NCI-H82 treated with DMSO at 0.1 percent for 48 hours (cell line): ENCODE measurements at regions not wholly inside any gene's neighbourhood (a gene's known extent, or its start where the extent isn't known, plus 50 kb on each side); places are given as distances from the start of the nearest gene placed in this dataset.

Source experiments
- DNase-seq: peaks from one replicate; lab custom pipeline; 2025; ENCODE audit not compliant: unreplicated experiment; lab: John Stamatoyannopoulos, UW

GRCh38 chr5:104739905-104740304, 1177.3 kb upstream of the NUDT12 start:
- DNase-seq = no peak

GRCh38 chr5:104739503-104739902, 1176.9 kb upstream of the NUDT12 start:
- no peak for DNase-seq

- DNase-seq = no peak
These were observed 1173.5 kb upstream of the NUDT12 start for GRCh38 chr5:104736073-104736472.

- DNase-seq = no peak
These were observed 1171.5 kb upstream of the NUDT12 start for GRCh38 chr5:104734046-104734445.

GRCh38 chr5:104733063-104733669, 1170.6 kb upstream of the NUDT12 start:
- DNase-seq = no peak

- DNase-seq = no peak
These were observed 1168.7 kb upstream of the NUDT12 start for GRCh38 chr5:104731331-104731730.

- no peak for DNase-seq
These were observed 1145.4 kb upstream of the NUDT12 start for GRCh38 chr5:104708027-104708426.

GRCh38 chr5:104706600-104706999, 1144.0 kb upstream of the NUDT12 start:
- DNase-seq = no peak

- DNase-seq = no peak
These were observed 1139.6 kb upstream of the NUDT12 start for GRCh38 chr5:104702212-104702611.

GRCh38 chr5:104699438-104699837, 1136.8 kb upstream of the NUDT12 start:
- DNase-seq = no peak

GRCh38 chr5:104661256-104661655, 1098.7 kb upstream of the NUDT12 start:
- no peak for DNase-seq

- DNase-seq = no peak
These were observed 1096.9 kb upstream of the NUDT12 start for GRCh38 chr5:104659497-104659896.

GRCh38 chr5:104652271-104652861, 1089.8 kb upstream of the NUDT12 start:
- DNase-seq = no peak

- no peak for DNase-seq
These were observed 1087.9 kb upstream of the NUDT12 start for GRCh38 chr5:104650313-104651055.

- DNase-seq = no peak
These were observed 1083.8 kb upstream of the NUDT12 start for GRCh38 chr5:104646416-104646815.

- DNase-seq = no peak
These were observed 1080.7 kb upstream of the NUDT12 start for GRCh38 chr5:104643320-104643719.

GRCh38 chr5:104635227-104635626, 1072.6 kb upstream of the NUDT12 start:
- DNase-seq = no peak

- DNase-seq = no peak
These were observed 1066.3 kb upstream of the NUDT12 start for GRCh38 chr5:104628911-104629310.

GRCh38 chr5:104626122-104626521, 1063.5 kb upstream of the NUDT12 start:
- DNase-seq = no peak

- DNase-seq = peak; percentile 4
These were observed 1049.4 kb upstream of the NUDT12 start for GRCh38 chr5:104612005-104612404.

GRCh38 chr5:104611135-104611767, 1048.7 kb upstream of the NUDT12 start:
- DNase-seq = no peak

GRCh38 chr5:104606258-104606829, 1043.8 kb upstream of the NUDT12 start:
- no peak for DNase-seq
